Activated B cell treated with CpG ODN at 0.5 μM for 24 hours (primary cell): ENCODE measurements at regions not wholly inside any gene's neighbourhood (a gene's known extent, or its start where the extent isn't known, plus 50 kb on each side); places are given as distances from the start of the nearest gene placed in this dataset.
"Not testable (repeated sequence)": the region's sequence is repeated elsewhere in the genome, so short reads cannot be mapped to it uniquely, and the experiment has no call there.

Experiments used
- ATAC-seq: fragments of 200-7000 bp; cut with Tn5 transposase; one replicate; pipeline ENCODE4 v1.10.0; 2021; ENCODE audit warnings: low read depth, mild to moderate bottlenecking, moderate library complexity
- CTCF ChIA-PET: fragments of 350-600 bp; sonication (Branson Sonifier 250); formaldehyde crosslinking; loops from one replicate; lab custom pipeline; 2021; ENCODE audit warnings: antibody characterized with exemption; lab: Charles Lee
- POLR2A ChIA-PET: fragments of 350-600 bp; sonication (Branson Sonifier 250); formaldehyde crosslinking; loops from one replicate; lab custom pipeline; 2021; ENCODE audit warnings: antibody characterized with exemption; lab: Charles Lee
- DNase-seq: peaks from one replicate; pipeline ENCODE4 v3.0.0; 2022
- H3K27ac Mint-ChIP-seq: one replicate; pipeline ENCODE4 v1.8.0; 2020; ENCODE audit warnings: mixed read lengths
- H3K27me3 Mint-ChIP-seq: one replicate; pipeline ENCODE4 v1.8.0; 2021; ENCODE audit warnings: mixed read lengths
- H3K36me3 Mint-ChIP-seq: one replicate; pipeline ENCODE4 v1.8.0; 2021; ENCODE audit warnings: low read depth, mixed read lengths
- H3K4me1 Mint-ChIP-seq: one replicate; pipeline ENCODE4 v1.8.0; 2021; ENCODE audit warnings: mixed read lengths
- H3K4me3 Mint-ChIP-seq: one replicate; pipeline ENCODE4 v1.8.0; 2020; ENCODE audit warnings: mild to moderate bottlenecking, mixed read lengths
- H3K9me3 Mint-ChIP-seq: one replicate; pipeline ENCODE4 v1.8.0; 2020; ENCODE audit warnings: mixed read lengths
- CTCF ChIP-seq: fragments of 200-600 bp; IDR thresholded peaks from one replicate; pipeline ENCODE4 v1.8.0; 2022; ENCODE audit warnings: antibody characterized with exemption, mild to moderate bottlenecking
- intact Hi-C: fragments of 100-400 bp; cut with micrococcal nuclease; formaldehyde crosslinking; loops from one replicate; pipeline ENCODE4 v1.15.1; 2024

GRCh38 chr20:53677447-53678314, 84.0 kb upstream of the ZNF217 start:
- Mint-ChIP-seq H3K4me3 (peak overlapping the region; percentile 17), H3K9me3 (no peaks in the 10 kb centered on the region), H3K27ac (peak overlapping the region; percentile 54), H3K4me1 (peaks cover 26% of the 10 kb centered on the region), H3K27me3 (no peaks in the 10 kb centered on the region), H3K36me3 (no peaks in the 10 kb centered on the region)
- ChIA-PET CTCF (interaction anchor here (1.2 kb wide), 1 partner anchor 19 kb away, joined by 3 read pairs; no protein-coding TSS in a partner anchor), POLR2A (interaction anchor here (0.5 to 0.7 kb wide), 4 partner anchors 8 to 291 kb away, joined by 3 to 9 read pairs (median 6); no protein-coding TSS in a partner anchor)
- no peak for TF ChIP-seq CTCF
- ATAC-seq (no peak), DNase-seq (no peak)
- intact Hi-C loops: loop anchor here (2.0 kb wide), 1 partner anchor 15 kb away; no protein-coding TSS in a partner anchor

GRCh38 chr20:53676987-53677386, 83.3 kb upstream of the ZNF217 start:
- ATAC-seq (no peak), DNase-seq (no peak)
- H3K4me3 Mint-ChIP-seq: no peak overlapping the region
- POLR2A ChIA-PET: interaction anchor here (0.7 kb wide), 2 partner anchors 28 to 291 kb away, joined by 6 to 9 read pairs; no protein-coding TSS in a partner anchor
- peaks cover 23% of the 10 kb centered on the region for H3K4me1 Mint-ChIP-seq
- intact Hi-C loops: no loop called here
- no peaks in the 10 kb centered on the region for H3K9me3 Mint-ChIP-seq
- CTCF ChIA-PET: interaction anchor here (0.9 to 1.2 kb wide), 2 partner anchors 16 to 19 kb away, joined by 3 to 4 read pairs; no protein-coding TSS in a partner anchor
- no peak overlapping the region for H3K27ac Mint-ChIP-seq
- no peaks in the 10 kb centered on the region for H3K27me3 Mint-ChIP-seq
- H3K36me3 Mint-ChIP-seq: no peaks in the 10 kb centered on the region
- no peak for TF ChIP-seq CTCF

GRCh38 chr20:53676519-53676822, 82.8 kb upstream of the ZNF217 start:
- no peak for TF ChIP-seq CTCF
- H3K4me3 Mint-ChIP-seq: no peak overlapping the region
- H3K27ac Mint-ChIP-seq: no peak overlapping the region
- peaks cover 20% of the 10 kb centered on the region for H3K4me1 Mint-ChIP-seq
- no peak for DNase-seq
- CTCF ChIA-PET: interaction anchor here (0.9 to 1.2 kb wide), 2 partner anchors 15 to 18 kb away, joined by 3 to 4 read pairs; no protein-coding TSS in a partner anchor
- POLR2A ChIA-PET: no interaction called here
- no peak for ATAC-seq
- intact Hi-C loops: no loop called here
- H3K36me3 Mint-ChIP-seq: no peaks in the 10 kb centered on the region
- no peaks in the 10 kb centered on the region for H3K9me3 Mint-ChIP-seq
- no peaks in the 10 kb centered on the region for H3K27me3 Mint-ChIP-seq

GRCh38 chr20:53672484-53673129, 79.0 kb upstream of the ZNF217 start:
- Mint-ChIP-seq H3K9me3 (no peaks in the 10 kb centered on the region), H3K4me3 (no peak overlapping the region), H3K27me3 (no peaks in the 10 kb centered on the region), H3K36me3 (no peaks in the 10 kb centered on the region), H3K4me1 (no peaks in the 10 kb centered on the region), H3K27ac (no peak overlapping the region)
- CTCF ChIA-PET: no interaction called here
- DNase-seq (no peak), ATAC-seq (no peak)
- POLR2A ChIA-PET: interaction anchor here (0.8 kb wide), 1 partner anchor 10 kb away, joined by 3 read pairs; no protein-coding TSS in a partner anchor
- no peak for TF ChIP-seq CTCF
- intact Hi-C loops: no loop called here

GRCh38 chr20:53671370-53671769, 77.7 kb upstream of the ZNF217 start:
- DNase-seq: no peak
- Mint-ChIP-seq H3K27me3 (no peaks in the 10 kb centered on the region), H3K4me3 (no peak overlapping the region), H3K4me1 (no peaks in the 10 kb centered on the region), H3K27ac (no peak overlapping the region), H3K9me3 (no peaks in the 10 kb centered on the region), H3K36me3 (no peaks in the 10 kb centered on the region)
- no peak for ATAC-seq
- POLR2A ChIA-PET: interaction anchor here (0.5 to 0.7 kb wide), 2 partner anchors 15 to 39 kb away, joined by 3 read pairs; no protein-coding TSS in a partner anchor
- TF ChIP-seq CTCF: no peak
- intact Hi-C loops: no loop called here
- CTCF ChIA-PET: no interaction called here

GRCh38 chr20:53669517-53670313, 76.1 kb upstream of the ZNF217 start:
- H3K4me3 Mint-ChIP-seq, intact Hi-C loops, ATAC-seq, H3K27me3 Mint-ChIP-seq, H3K9me3 Mint-ChIP-seq, H3K36me3 Mint-ChIP-seq, H3K27ac Mint-ChIP-seq, DNase-seq, H3K4me1 Mint-ChIP-seq, CTCF ChIA-PET: not testable (repeated sequence)
- POLR2A ChIA-PET: interaction anchor here (0.6 to 0.8 kb wide), 2 partner anchors 9 to 16 kb away, joined by 3 to 4 read pairs; no protein-coding TSS in a partner anchor
